HFF-Myc (cell line): ENCODE measurements at regions not wholly inside any gene's neighbourhood (a gene's known extent, or its start where the extent isn't known, plus 50 kb on each side); places are given as distances from the start of the nearest gene placed in this dataset.
"Not testable (repeated sequence)": the region's sequence is repeated elsewhere in the genome, so short reads cannot be mapped to it uniquely, and the experiment has no call there.

Experiments used
- DNase-seq: peaks from one replicate; pipeline ENCODE4 v3.0.0-alpha.2; 2011; ENCODE audit warnings: low read depth; ENCODE audit errors: extremely low read depth
- H3K4me3 ChIP-seq: replicated peaks from 2 replicates; pipeline ENCODE4 v1.5.1; 2011; ENCODE audit warnings: low read depth, mild to moderate bottlenecking, control low read depth, low read length
- TF ChIP-seq, protein P1 (sequence below): IDR thresholded peaks from 2 replicates; pipeline ENCODE4 v1.5.1; 2012; ENCODE audit warnings: mild to moderate bottlenecking, low read depth, low read length, control low read depth; ENCODE audit errors: missing control alignments

DNA sequence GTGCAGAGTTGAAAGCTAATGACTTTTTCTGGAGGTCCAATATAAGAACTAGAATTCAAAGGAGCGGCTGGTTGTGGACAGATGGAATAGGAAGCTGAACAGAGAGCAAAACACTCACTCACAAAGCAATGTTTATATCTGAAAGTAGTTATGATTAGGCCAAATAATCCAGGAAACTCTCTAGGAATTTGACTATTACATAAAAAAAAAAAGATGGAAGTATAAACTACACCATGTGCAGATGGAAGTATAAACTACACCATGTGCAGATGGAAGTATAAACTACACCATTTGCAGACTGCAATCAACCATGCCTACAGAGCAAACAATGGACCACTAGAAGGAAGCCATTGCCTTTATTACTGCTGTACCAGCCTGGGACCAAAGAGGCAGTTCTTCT is 771.1 kb downstream of the BRINP3 start:
- no peak overlapping the region for H3K4me3 ChIP-seq
- DNase-seq, result no peak
- TF ChIP-seq, protein P1, sequence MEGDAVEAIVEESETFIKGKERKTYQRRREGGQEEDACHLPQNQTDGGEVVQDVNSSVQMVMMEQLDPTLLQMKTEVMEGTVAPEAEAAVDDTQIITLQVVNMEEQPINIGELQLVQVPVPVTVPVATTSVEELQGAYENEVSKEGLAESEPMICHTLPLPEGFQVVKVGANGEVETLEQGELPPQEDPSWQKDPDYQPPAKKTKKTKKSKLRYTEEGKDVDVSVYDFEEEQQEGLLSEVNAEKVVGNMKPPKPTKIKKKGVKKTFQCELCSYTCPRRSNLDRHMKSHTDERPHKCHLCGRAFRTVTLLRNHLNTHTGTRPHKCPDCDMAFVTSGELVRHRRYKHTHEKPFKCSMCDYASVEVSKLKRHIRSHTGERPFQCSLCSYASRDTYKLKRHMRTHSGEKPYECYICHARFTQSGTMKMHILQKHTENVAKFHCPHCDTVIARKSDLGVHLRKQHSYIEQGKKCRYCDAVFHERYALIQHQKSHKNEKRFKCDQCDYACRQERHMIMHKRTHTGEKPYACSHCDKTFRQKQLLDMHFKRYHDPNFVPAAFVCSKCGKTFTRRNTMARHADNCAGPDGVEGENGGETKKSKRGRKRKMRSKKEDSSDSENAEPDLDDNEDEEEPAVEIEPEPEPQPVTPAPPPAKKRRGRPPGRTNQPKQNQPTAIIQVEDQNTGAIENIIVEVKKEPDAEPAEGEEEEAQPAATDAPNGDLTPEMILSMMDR, result no peak

DNA sequence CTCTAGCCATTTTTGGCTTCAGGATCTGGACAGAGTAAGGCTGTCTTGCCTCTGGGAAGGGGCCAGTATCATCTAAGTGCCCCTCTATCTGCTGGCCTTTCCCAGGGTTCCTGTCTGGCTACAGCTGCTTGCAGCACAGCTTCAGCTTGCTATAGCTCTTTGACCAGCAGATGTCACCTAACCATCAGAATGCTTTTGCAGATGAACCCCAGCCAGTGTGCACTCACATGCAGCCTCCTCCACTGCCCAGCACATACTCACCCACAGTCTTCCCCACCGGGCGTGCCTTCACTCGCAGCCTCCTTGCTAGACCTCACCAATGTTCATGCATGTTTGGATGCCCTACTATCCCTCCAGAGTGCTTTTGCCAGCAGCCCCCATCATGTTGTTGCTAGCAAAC is 769.0 kb downstream of the BRINP3 start:
- TF ChIP-seq, protein P1, result no peak
- H3K4me3 ChIP-seq, result no peak overlapping the region
- DNase-seq, result no peak

DNA sequence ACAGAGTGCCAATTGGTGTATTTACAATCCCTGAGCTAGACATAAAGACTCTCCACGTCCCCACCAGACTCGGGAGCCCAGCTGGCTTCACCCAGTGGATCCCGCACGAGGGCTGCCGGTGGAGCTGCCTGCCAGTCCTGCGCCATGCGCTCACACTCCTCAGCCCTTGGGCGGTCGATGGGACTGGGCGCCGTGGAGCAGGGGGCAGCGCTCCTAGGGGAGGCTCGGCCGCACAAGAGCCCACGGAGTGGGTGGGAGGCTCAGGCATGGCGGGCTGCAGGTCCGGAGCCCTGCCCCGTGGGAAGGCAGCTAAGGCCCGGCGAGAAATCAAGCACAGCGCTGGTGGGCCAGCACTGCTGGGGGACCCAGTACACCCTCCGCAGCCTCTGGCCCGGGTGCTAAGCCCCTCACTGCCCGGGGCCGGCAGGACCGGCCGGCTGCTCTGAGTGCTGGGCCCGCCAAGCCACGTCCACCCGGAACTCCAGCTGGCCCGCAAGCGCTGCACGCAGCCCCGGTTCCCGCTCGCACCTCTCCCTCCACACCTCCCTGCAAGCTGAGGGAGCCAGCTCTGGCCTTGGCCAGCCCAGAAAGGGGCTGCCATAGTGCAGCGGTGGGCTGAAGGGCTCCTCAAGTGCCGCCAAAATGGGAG is 759.4 kb downstream of the BRINP3 start:
- not testable (repeated sequence) for H3K4me3 ChIP-seq, DNase-seq

DNA sequence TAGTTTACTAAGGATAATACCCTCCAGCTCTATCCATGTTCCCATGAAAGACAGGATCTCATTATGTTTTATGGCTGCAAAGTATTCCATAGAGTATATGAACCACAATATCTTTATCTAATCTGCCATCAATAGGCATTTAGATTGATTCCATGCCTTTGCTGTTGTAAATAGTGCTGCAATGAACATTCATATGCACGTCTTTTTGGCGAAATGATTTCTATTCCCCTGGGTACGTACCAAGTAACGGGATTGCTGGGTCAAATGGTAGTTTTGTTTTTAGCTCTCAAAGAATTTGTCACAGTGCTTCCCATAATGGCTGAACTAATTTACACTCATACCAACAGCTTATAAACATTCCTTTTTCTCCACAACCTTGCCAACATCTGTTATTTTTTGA is 750.9 kb downstream of the BRINP3 start:
- H3K4me3 ChIP-seq, result no peak overlapping the region
- TF ChIP-seq, protein P1, result no peak
- no peak for DNase-seq

DNA sequence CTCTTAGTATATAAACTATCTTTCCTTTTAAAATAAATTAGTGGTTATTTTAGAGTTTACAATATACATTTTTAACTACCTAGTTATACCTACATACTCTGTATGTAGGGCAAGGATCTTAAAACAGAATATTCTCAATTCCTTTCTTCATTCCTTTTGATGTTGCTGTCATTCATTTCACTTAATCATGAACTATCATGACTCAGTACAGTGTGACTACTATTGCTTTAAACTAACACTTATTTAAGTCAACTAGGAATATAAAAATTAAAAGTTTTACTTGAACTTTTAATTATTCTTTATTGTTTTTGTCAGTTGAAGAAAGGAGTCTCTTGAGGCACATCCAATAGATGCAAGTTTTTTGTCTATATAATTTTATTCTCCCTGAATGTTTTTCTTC is 726.4 kb downstream of the BRINP3 start:
- no peak for DNase-seq
- H3K4me3 ChIP-seq, result no peak overlapping the region
- TF ChIP-seq, protein P1, result no peak

DNA sequence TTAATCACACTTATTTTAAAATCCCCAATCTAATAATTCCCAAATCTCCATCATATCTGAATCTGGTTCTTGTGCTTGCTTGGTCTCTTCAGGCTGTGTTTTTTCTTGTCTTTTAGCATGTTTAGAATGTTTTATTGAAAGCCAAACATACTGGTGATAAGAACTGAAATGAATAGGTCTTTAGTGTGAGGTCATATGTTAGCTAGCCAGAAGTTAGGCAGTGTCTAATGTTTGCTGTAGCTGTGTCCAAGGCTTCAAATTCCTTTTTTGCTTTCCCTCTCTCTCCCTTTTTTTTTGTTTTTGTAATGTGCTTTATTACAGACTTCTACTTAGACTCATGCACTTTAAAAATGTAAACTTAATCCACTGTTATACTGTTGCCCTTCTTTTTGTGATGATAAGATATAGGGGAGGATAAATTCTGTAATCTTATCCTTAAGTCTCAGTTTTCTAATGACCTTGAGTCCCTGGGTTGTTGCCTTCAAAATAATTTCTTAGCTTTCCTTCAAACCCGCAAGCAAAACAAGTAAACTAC is 725.1 kb downstream of the BRINP3 start:
- H3K4me3 ChIP-seq, result no peak overlapping the region
- TF ChIP-seq, protein P1, result no peak

DNA sequence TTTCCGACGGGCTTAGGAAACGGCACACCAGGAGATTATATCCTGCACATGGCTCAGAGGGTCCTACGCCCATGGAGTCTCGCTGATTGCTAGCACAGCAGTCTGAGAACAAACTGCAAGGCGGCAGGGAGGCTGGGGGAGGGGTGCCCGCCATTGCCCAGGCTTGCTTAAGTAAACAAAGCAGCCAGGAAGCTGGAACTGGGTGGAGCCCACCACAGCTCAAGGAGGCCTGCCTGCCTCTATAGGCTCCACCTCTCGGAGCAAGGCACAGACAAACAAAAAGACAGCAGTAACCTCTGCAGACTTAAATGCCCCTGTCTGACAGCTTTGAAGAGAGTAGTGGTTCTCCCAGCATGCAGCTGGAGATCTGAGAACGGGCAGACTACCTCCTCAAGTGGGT is 722.6 kb downstream of the BRINP3 start:
- not testable (repeated sequence) for H3K4me3 ChIP-seq, DNase-seq

More for the DNA sequence above, 725.1 kb downstream of the BRINP3 start:
- no peak for DNase-seq
